ENCODE measurements at regions not wholly inside any gene's neighbourhood (a gene's known extent, or its start where the extent isn't known, plus 50 kb on each side); places are given as distances from the start of the nearest gene placed in this dataset.

GRCh38 chr2:136062066-136062837 lies 55.7 kb downstream of the CXCR4 start:
- H3K27me3 ChIP-seq (ENCODE audit: insufficient read depth, low read length, poor library complexity): no peaks in the 10 kb centered on the region
- DNase-seq: no peak
- H3K79me2 ChIP-seq (ENCODE audit: control insufficient read depth, insufficient read depth, low read length): no peaks in the 10 kb centered on the region
- WGBS (ENCODE audit: extremely low coverage, insufficient coverage, low lambda C conversion rate): no CpG with 5 or more reads among the region's 4 CpGs
- no peak overlapping the region for H4K8ac ChIP-seq (ENCODE audit: low read depth, low read length)
- no peak overlapping the region for H3K4me3 ChIP-seq (ENCODE audit: low read length)
- H3K27ac ChIP-seq (ENCODE audit: low read depth, low read length): no peak overlapping the region
- no peak overlapping the region for H3K4ac ChIP-seq (ENCODE audit: low read depth, low read length)
- H2BK15ac ChIP-seq (replicated peaks; ENCODE audit: low read depth): no peak overlapping the region
- peaks cover 5% of the 10 kb centered on the region for H3K4me1 ChIP-seq (ENCODE audit: control insufficient read depth, low read depth, low read length)
- H3K79me1 ChIP-seq (ENCODE audit: low read length): no peaks in the 10 kb centered on the region
- no peak overlapping the region for H2BK5ac ChIP-seq (ENCODE audit: low read length)
- H3K36me3 ChIP-seq (ENCODE audit: control insufficient read depth, insufficient read depth, low read length): no peaks in the 10 kb centered on the region
- H3K9ac ChIP-seq (ENCODE audit: low read length): no peak overlapping the region
- H4K5ac ChIP-seq (ENCODE audit: low read length): no peak overlapping the region
- no peak overlapping the region for H3K18ac ChIP-seq (ENCODE audit: low read length)
- no peak overlapping the region for H3K23ac ChIP-seq (ENCODE audit: low read length)
- no peak overlapping the region for H3K56ac ChIP-seq (ENCODE audit: low read length)
- H2BK120ac ChIP-seq (ENCODE audit: low read depth, low read length): no peak overlapping the region
- no peak overlapping the region for H2AK5ac ChIP-seq (ENCODE audit: low read length)
- no peak overlapping the region for H3K4me2 ChIP-seq (ENCODE audit: low read length)

- Histone ChIP-seq H4K5ac (ENCODE audit: low read length) (no peak overlapping the region), H3K79me1 (ENCODE audit: low read length) (no peaks in the 10 kb centered on the region), H3K27me3 (ENCODE audit: insufficient read depth, low read length, poor library complexity) (no peaks in the 10 kb centered on the region), H3K18ac (ENCODE audit: low read length) (no peak overlapping the region), H3K56ac (ENCODE audit: low read length) (no peak overlapping the region), H3K27ac (ENCODE audit: low read depth, low read length) (no peak overlapping the region), H2AK5ac (ENCODE audit: low read length) (no peak overlapping the region), H3K4me2 (ENCODE audit: low read length) (no peak overlapping the region), H2BK5ac (ENCODE audit: low read length) (no peak overlapping the region), H3K4me3 (ENCODE audit: low read length) (no peak overlapping the region), H3K36me3 (ENCODE audit: control insufficient read depth, insufficient read depth, low read length) (no peaks in the 10 kb centered on the region), H3K4ac (ENCODE audit: low read depth, low read length) (no peak overlapping the region), H3K4me1 (ENCODE audit: control insufficient read depth, low read depth, low read length) (peaks cover 4% of the 10 kb centered on the region), H4K8ac (ENCODE audit: low read depth, low read length) (no peak overlapping the region), H3K79me2 (ENCODE audit: control insufficient read depth, insufficient read depth, low read length) (no peaks in the 10 kb centered on the region), H2BK15ac (replicated peaks; ENCODE audit: low read depth) (no peak overlapping the region), H3K23ac (ENCODE audit: low read length) (no peak overlapping the region), H3K9ac (ENCODE audit: low read length) (no peak overlapping the region), H2BK120ac (ENCODE audit: low read depth, low read length) (no peak overlapping the region)
- DNase-seq: peak; percentile 46
- no CpG with 5 or more reads among the region's 3 CpGs for WGBS (ENCODE audit: extremely low coverage, insufficient coverage, low lambda C conversion rate)
Measured at GRCh38 chr2:136060416-136060815, 57.5 kb downstream of the CXCR4 start.

- Histone ChIP-seq H3K4ac (ENCODE audit: low read depth, low read length) (no peak overlapping the region), H3K4me1 (ENCODE audit: control insufficient read depth, low read depth, low read length) (peaks cover 2% of the 10 kb centered on the region), H3K27ac (ENCODE audit: low read depth, low read length) (no peak overlapping the region), H2AK5ac (ENCODE audit: low read length) (no peak overlapping the region), H3K36me3 (ENCODE audit: control insufficient read depth, insufficient read depth, low read length) (no peaks in the 10 kb centered on the region), H3K56ac (ENCODE audit: low read length) (no peak overlapping the region), H3K9ac (ENCODE audit: low read length) (no peak overlapping the region), H2BK120ac (ENCODE audit: low read depth, low read length) (no peak overlapping the region), H4K8ac (ENCODE audit: low read depth, low read length) (no peak overlapping the region), H2BK15ac (replicated peaks; ENCODE audit: low read depth) (no peak overlapping the region), H3K79me2 (ENCODE audit: control insufficient read depth, insufficient read depth, low read length) (no peaks in the 10 kb centered on the region), H2BK5ac (ENCODE audit: low read length) (no peak overlapping the region), H3K23ac (ENCODE audit: low read length) (no peak overlapping the region), H3K4me2 (ENCODE audit: low read length) (no peak overlapping the region), H4K5ac (ENCODE audit: low read length) (no peak overlapping the region), H3K4me3 (ENCODE audit: low read length) (no peak overlapping the region), H3K27me3 (ENCODE audit: insufficient read depth, low read length, poor library complexity) (no peaks in the 10 kb centered on the region), H3K79me1 (ENCODE audit: low read length) (no peaks in the 10 kb centered on the region), H3K18ac (ENCODE audit: low read length) (no peak overlapping the region)
- no CpG with 5 or more reads among the region's 1 CpG for WGBS (ENCODE audit: extremely low coverage, insufficient coverage, low lambda C conversion rate)
- no peak for DNase-seq
Measured at GRCh38 chr2:136059036-136059472, 58.9 kb downstream of the CXCR4 start.

- Histone ChIP-seq H3K79me1 (ENCODE audit: low read length) (no peaks in the 10 kb centered on the region), H3K4me1 (ENCODE audit: control insufficient read depth, low read depth, low read length) (peaks cover 2% of the 10 kb centered on the region), H3K9ac (ENCODE audit: low read length) (no peak overlapping the region), H2BK120ac (ENCODE audit: low read depth, low read length) (no peak overlapping the region), H2AK5ac (ENCODE audit: low read length) (no peak overlapping the region), H3K27me3 (ENCODE audit: insufficient read depth, low read length, poor library complexity) (no peaks in the 10 kb centered on the region), H3K4ac (ENCODE audit: low read depth, low read length) (no peak overlapping the region), H3K56ac (ENCODE audit: low read length) (no peak overlapping the region), H2BK5ac (ENCODE audit: low read length) (no peak overlapping the region), H3K36me3 (ENCODE audit: control insufficient read depth, insufficient read depth, low read length) (no peaks in the 10 kb centered on the region), H3K4me3 (ENCODE audit: low read length) (no peak overlapping the region), H3K4me2 (ENCODE audit: low read length) (no peak overlapping the region), H4K8ac (ENCODE audit: low read depth, low read length) (no peak overlapping the region), H3K18ac (ENCODE audit: low read length) (no peak overlapping the region), H2BK15ac (replicated peaks; ENCODE audit: low read depth) (no peak overlapping the region), H3K27ac (ENCODE audit: low read depth, low read length) (no peak overlapping the region), H3K79me2 (ENCODE audit: control insufficient read depth, insufficient read depth, low read length) (no peaks in the 10 kb centered on the region), H3K23ac (ENCODE audit: low read length) (peak overlapping the region; percentile 34), H4K5ac (ENCODE audit: low read length) (no peak overlapping the region)
- peak; percentile 53 for DNase-seq
Measured at GRCh38 chr2:136058262-136058661, 59.7 kb downstream of the CXCR4 start.

GRCh38 chr2:136057802-136058140 lies 60.2 kb downstream of the CXCR4 start:
- Histone ChIP-seq H3K56ac (ENCODE audit: low read length) (no peak overlapping the region), H3K36me3 (ENCODE audit: control insufficient read depth, insufficient read depth, low read length) (no peaks in the 10 kb centered on the region), H3K79me2 (ENCODE audit: control insufficient read depth, insufficient read depth, low read length) (no peaks in the 10 kb centered on the region), H4K5ac (ENCODE audit: low read length) (no peak overlapping the region), H2BK120ac (ENCODE audit: low read depth, low read length) (no peak overlapping the region), H3K4me2 (ENCODE audit: low read length) (no peak overlapping the region), H3K27ac (ENCODE audit: low read depth, low read length) (no peak overlapping the region), H3K4me1 (ENCODE audit: control insufficient read depth, low read depth, low read length) (peaks cover 2% of the 10 kb centered on the region), H3K18ac (ENCODE audit: low read length) (no peak overlapping the region), H3K4me3 (ENCODE audit: low read length) (no peak overlapping the region), H2AK5ac (ENCODE audit: low read length) (no peak overlapping the region), H4K8ac (ENCODE audit: low read depth, low read length) (no peak overlapping the region), H3K4ac (ENCODE audit: low read depth, low read length) (no peak overlapping the region), H3K23ac (ENCODE audit: low read length) (no peak overlapping the region), H2BK5ac (ENCODE audit: low read length) (no peak overlapping the region), H3K27me3 (ENCODE audit: insufficient read depth, low read length, poor library complexity) (no peaks in the 10 kb centered on the region), H3K9ac (ENCODE audit: low read length) (no peak overlapping the region), H3K79me1 (ENCODE audit: low read length) (no peaks in the 10 kb centered on the region), H2BK15ac (replicated peaks; ENCODE audit: low read depth) (no peak overlapping the region)
- DNase-seq: no peak
- WGBS (ENCODE audit: extremely low coverage, insufficient coverage, low lambda C conversion rate): no CpG with 5 or more reads among the region's 1 CpG
